ENCODE measurements at regions not wholly inside any gene's neighbourhood (a gene's known extent, or its start where the extent isn't known, plus 50 kb on each side); places are given as distances from the start of the nearest gene placed in this dataset.
A peak's percentile ranks its signal among the peaks of the same experiment; 100 is the strongest.
"Not testable (repeated sequence)": the region's sequence is repeated elsewhere in the genome, so short reads cannot be mapped to it uniquely, and the experiment has no call there.

DNA sequence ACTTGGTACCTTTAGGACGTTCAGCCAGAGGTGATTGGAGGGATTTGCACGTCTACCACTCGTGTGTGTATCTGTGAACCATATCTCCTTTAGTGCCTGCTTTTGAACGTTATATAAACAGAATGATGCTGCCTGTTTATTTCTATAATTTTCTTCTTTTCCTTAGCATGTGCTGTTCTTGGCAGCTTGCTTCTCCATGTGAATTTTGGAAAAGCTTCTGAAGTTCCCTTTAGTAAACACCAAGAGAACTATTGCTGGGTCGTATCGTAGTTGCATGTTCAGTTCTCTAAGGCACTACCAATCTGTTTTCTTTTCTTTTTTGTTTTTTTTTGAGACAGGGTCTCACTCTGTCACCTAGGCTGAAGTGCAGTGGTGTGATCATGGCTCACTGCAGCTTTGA, 73.8 kb upstream of the FANCC start:
- DNase-seq (ENCODE audit: low read depth, low spot score); H3K27ac ChIP-seq: not testable (repeated sequence)

DNA sequence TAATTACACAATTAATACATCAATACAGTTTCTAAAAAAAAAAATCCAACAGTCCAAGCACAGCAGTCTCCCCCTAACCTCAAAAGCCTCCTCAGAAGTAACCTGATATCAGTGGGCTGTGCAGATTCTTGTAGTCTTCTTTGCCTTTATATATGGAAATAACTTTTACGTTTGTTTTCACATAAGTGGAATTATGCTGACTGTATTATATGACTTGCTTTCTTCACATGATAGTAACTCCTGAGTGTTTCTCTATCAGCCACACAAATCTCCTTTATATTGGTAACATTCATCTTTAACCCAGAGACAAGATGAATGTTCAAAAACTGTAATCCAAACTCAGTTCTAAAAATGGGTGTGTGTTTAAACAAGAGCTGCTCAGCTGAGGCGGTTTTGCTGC, 71.9 kb upstream of the FANCC start:
- no peak for DNase-seq (ENCODE audit: low read depth, low spot score)
- no peak overlapping the region for H3K27ac ChIP-seq

DNA sequence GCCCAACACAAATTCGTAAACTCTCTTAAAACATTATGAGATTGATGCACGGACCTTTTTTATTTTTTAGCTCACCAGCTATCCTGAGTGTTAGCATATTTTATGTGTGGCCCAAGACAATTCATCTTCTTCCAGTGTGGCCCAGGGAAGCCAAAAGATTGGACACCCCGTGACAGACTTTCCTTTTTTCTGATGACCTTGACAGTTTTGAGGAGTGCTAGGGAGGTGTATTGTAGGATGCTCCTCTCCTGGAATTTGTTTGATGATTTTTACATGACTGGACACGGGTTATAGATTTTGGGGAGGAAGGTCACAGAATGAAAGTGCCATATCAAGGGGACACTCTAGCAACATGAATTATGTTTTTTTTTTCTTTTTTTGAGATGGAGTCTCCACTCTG, 69.3 kb upstream of the FANCC start:
- DNase-seq (ENCODE audit: low read depth, low spot score), result no peak

DNA sequence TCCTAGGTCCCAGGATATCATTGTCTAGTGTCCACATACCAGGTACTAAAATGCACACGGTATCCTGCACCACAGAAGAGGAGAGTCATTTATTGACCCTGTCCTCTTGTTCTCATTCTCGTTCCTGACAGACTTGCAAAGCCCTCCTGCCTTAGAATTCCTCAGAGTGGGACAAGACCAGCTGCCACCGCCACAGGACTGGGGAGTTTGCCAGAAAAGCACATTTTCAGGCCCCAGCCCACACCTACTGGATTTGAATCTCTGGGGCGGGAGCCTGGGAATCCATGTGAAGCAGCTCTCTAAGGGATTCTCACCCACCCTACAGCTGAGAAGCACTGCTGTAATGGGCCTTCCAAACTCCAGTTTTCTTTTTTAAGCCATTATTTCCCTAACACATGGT, 68.0 kb upstream of the FANCC start:
- H3K27ac ChIP-seq, result no peak overlapping the region
- no peak for DNase-seq (ENCODE audit: low read depth, low spot score)

More for the DNA sequence above, 69.3 kb upstream of the FANCC start:
- H3K27ac ChIP-seq, result no peak overlapping the region

DNA sequence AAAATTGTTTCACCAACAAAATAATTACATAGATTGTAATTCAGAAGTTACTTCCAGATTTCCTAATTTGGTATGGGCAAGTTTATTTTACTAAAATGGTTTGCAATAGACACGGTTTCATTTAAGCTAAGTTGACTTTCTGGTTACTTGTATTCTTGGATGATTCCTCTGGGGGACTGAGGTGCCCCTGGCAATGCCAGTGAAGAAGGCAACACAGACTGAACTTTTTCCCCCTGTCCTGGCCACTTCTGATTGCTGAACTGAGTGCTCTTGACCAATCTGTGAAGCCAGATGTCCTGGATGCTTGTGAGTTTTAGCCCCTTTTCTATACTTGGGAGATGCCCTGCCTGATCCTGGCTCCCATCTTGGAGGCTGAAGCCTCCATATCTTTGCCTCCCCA, 66.3 kb upstream of the FANCC start:
- peak overlapping the region; percentile 17 for H3K27ac ChIP-seq

DNA sequence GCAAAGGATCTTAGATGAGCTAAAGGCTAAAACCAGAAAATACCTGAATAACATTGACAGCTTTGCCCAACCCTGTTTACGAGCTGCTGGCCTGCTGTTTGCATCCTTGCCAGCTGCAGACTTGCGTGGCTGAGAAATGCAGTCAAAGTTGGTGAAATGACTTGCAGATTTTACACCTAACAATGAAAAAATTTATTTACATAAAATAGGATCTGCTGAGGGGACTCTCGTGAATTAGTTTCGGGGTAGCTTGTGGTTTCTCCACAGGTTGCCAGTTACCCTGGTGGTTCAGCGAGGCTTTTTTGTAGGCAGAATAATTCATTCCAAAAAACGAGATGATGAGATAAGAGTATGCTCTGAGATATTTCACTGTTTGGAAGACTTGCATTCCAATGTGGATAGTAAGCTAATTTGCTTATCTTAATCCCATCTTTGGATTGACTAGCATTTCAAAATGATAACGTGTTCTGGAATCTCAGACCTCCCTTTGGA, 65.7 kb upstream of the FANCC start:
- peak overlapping the region; percentile 17 for H3K27ac ChIP-seq
- DNase-seq (ENCODE audit: low read depth, low spot score), result peak; percentile 16

More for the DNA sequence above, 66.3 kb upstream of the FANCC start:
- no peak for DNase-seq (ENCODE audit: low read depth, low spot score)

DNA sequence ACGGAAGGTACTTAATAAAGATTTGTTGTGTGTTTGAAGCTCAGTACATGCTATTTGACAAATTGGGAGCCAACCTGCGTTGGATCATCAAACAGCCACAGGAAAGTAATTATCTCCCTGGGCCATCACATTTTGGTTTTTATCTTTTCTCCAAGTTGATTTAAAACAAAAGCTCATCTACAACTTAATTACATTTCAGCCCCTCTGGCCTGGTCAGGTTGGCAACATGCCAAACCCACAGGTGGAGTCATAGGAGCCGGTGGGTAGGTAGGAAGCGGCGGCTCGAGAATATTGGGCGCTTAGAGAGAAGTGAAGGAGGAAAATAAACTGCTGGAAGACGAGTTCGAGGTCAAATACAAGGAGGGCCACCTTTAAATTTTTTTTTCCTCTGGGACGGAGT, 64.9 kb upstream of the FANCC start:
- H3K27ac ChIP-seq, result no peak overlapping the region
- DNase-seq (ENCODE audit: low read depth, low spot score), result no peak

DNA sequence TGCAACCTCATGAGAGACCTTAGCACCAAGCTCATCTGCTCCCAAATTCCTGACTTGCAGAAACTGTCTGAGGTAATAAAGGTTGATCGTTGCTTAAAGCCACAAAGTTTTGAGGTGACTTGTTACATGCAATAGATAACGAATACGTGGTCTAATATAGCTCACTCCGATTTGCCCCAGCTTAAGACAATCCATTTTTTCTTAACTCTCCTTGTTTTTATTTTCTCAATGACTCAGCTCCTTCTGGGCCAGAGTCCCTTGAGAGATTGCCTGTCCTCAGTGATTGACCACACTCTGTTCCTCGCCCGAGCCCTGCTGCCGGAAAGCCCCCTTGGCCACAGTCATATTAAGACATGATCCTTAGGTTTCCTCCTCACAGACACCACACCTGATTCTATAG, 63.7 kb upstream of the FANCC start:
- no peak for DNase-seq (ENCODE audit: low read depth, low spot score)

DNA sequence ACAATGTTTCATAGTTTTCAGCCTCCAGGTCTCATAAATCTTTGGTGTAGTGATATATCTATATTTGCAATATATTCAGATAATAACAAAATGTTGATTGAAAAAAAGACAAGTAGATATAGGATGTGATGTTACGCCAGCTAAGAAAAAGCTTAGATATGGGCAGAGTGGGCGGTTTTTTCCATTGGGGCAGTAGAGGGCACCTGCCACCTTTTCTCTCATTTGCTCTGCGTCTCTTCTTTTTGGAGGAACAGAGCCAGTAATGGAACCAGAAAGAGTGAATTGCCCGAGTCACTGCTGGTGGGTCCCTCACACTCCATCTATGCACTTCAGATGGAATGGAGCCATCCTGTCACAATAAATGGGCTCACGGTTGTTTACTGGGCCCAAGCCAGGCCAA, 62.1 kb upstream of the FANCC start:
- H3K27ac ChIP-seq, result no peak overlapping the region
- DNase-seq (ENCODE audit: low read depth, low spot score), result no peak

More for the DNA sequence above, 63.7 kb upstream of the FANCC start:
- no peak overlapping the region for H3K27ac ChIP-seq

DNA sequence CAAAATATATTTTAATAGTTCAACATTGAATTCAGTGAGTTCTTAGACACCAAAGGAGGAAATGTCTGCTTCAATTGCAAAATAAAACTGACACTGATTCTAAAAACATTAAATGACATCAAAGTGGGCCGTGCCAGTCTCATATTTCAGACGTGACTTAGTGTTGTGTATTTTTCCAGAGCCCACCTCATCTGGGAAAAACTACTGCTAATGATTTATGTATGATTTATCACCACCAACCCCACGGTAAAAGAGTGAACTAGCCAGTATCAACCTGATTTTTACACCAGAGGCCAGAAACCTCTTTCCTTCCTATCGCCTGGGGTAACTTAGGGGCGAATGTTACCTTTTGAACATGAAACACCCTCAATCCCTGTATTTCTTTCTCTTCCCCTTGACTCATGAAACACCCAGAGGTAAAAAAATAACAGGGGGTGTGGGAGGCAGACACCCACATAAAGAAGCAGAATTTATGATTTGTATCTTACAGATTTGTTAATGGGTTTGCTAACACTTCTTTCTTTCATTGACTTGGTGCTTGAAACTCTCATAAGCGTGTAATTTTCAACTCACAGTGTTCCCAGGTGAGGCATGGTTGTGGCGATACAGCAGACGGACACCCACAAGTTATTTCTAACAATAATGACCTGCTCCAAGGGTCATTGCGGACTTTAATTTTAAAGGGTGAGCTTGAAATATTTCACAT, 56.4 kb upstream of the FANCC start:
- no peak for DNase-seq (ENCODE audit: low read depth, low spot score)
- H3K27ac ChIP-seq, result no peak overlapping the region

DNA sequence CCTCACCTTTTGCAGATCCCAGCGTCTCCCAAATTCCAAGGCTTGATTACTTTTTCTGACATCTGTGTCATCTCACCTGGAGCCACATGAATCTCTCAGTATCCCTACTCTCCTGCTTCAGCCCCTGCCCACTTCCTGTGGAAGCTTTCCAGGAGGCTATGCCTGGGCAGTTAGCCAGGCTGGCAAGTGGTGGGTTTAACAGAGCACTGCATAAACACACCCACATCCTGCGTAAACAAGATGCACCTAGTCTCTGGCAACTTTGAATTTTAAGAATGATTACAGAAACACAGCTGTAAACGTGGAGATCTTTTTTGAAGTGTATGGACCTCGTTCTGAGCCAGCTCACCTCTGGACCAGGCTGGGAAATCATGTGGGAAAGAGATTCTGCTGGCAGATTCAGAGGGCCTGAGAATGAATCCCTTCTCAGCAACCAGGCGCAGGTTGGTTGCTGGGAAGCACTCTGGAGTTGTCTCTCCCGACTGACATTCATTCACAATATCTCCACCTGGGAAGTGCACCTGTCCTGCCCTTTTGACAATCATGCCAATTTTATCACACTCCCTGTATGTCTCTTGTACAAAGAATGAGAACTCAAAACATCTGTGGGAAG, 55.7 kb upstream of the FANCC start:
- no peak for DNase-seq (ENCODE audit: low read depth, low spot score)
- no peak overlapping the region for H3K27ac ChIP-seq

DNA sequence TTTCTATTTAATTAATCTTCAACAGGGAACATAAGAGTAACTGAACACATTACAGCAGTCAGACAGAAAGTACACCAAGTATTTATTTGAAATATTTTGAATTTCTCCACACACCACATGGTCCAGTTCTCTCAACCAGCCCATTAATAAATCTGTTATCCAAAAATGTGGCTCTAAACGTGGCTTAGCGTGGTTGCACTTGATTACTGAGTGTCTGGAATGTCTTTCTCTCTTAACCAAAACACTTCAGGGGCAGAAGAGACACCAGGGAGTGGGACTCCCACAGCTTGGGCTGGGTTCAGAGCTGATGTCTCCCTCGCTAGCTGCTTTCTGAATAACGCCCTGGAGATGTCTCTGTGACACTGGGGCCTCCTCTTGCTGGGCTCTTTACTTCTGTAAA, 52.6 kb upstream of the FANCC start:
- no peak overlapping the region for H3K27ac ChIP-seq
- no peak for DNase-seq (ENCODE audit: low read depth, low spot score)

DNA sequence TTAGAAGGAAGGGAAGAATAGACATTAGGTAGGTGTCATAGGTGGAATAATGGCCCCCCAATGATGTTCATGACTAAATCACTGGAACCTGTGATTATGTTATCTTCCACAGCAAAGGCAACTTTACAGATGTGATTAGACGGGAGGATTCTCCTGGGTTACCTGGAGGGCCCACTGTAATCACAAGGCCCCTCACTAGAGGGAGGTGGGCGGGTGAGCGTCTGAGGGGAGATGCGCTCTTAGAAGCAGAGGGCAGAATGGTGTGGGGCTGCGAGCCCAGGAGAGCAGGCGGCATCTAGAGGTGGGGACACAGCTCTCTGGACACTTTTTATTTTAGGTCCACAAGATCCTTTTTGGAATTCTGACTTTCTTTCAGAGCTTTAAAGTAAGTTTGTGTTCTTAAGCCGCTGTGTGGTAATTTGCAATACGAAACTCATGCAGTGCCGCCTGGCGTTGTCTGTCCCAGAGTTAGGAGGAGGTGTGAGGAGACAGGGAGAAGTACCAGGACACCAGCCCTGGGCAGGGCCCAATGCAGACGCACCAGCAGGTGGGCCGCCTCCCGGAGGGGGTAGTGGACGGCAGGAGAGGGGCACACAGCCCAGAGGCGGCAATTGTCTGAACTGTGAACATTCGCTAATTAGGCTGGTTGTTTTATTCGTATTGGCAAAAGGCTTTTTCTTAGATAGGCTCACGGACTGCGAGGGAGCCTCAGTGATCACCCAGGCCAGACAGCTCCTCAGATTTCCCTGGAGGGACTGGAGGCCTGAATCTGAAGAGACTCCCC, 51.1 kb upstream of the FANCC start:
- no peak for DNase-seq (ENCODE audit: low read depth, low spot score)
- H3K27ac ChIP-seq, result no peak overlapping the region

Data from epithelial cell of prostate (primary cell).